HepG2 (cell line): ENCODE measurements at regions not wholly inside any gene's neighbourhood (a gene's known extent, or its start where the extent isn't known, plus 50 kb on each side); places are given as distances from the start of the nearest gene placed in this dataset.

Experiments used
- ATAC-seq: fragments of 200-7000 bp; cut with Tn5 transposase; 3 replicates; pipeline ENCODE4 v1.9.1; 2020; ENCODE audit warnings: mild to moderate bottlenecking, moderate library complexity
- BruUV-seq: library from RNA; stranded (reverse); fragments of 400-500 nt; replicated peaks from 2 replicates; lab custom pipeline; 2021; lab: Mats Ljungman, UMichigan
- CTCF ChIA-PET: fragments of 300-600 bp; formaldehyde crosslinking; extraction: SDS; loops from one replicate; lab custom pipeline; 2021; ENCODE audit warnings: low total read pairs, inconsistent platforms, low intra/inter-chr PET ratio; lab: Yijun Ruan, JAX
- POLR2A ChIA-PET: fragments of 350-600 bp; sonication (Branson Sonifier 250); formaldehyde crosslinking; loops from one replicate; lab custom pipeline; 2020; ENCODE audit warnings: antibody characterized with exemption, inconsistent platforms; lab: Yijun Ruan, JAX
- DNase-seq: peaks from one replicate; pipeline ENCODE4 v3.0.0-alpha.2; 2015; ENCODE audit warnings: low spot score
- FAIRE-seq: peaks from 3 replicates; lab custom pipeline; 2011; peaks lifted over from hg19 to GRCh38; lab: Jason Lieb, UNC
- H2AFZ ChIP-seq: one replicate; pipeline ENCODE4 v1.6.1; 2011; ENCODE audit warnings: low read length, inconsistent platforms
- H3K27ac ChIP-seq: fragments of 300-600 bp; 3 replicates; pipeline ENCODE4 v1.8.0; 2011; ENCODE audit warnings: mixed run types, mild to moderate bottlenecking, mixed read lengths, low read length, inconsistent platforms; ENCODE audit not compliant: insufficient read depth; ENCODE audit errors: extremely low read length
- H3K27me3 ChIP-seq, 2 experiments: fragments of 200-600 bp in 1 of 2; 2 replicates in 1 of 2; 3 replicates in 1 of 2; pipeline versions ENCODE4 v1.6.0 to v1.8.0; 2011; ENCODE audit warnings: low read length in 2 of 2, mild to moderate bottlenecking in 2 of 2, moderate library complexity in 2 of 2, inconsistent platforms in 1 of 2; ENCODE audit not compliant: insufficient read depth in 2 of 2, control insufficient read depth in 1 of 2
- H3K36me3 ChIP-seq, 2 experiments: fragments of 200-600 bp in 1 of 2; replicated peaks in 1 of 2; 2 replicates in 1 of 2; 3 replicates in 1 of 2; pipeline versions ENCODE4 v1.5.1 to v1.8.0; 2011; ENCODE audit warnings: low read length in 2 of 2, inconsistent platforms in 1 of 2; ENCODE audit not compliant: insufficient read depth in 2 of 2, control insufficient read depth in 1 of 2
- H3K4me1 ChIP-seq: 2 replicates; pipeline ENCODE4 v1.5.1; 2012; ENCODE audit warnings: low read length, inconsistent platforms; ENCODE audit not compliant: insufficient read depth
- H3K4me2 ChIP-seq: 2 replicates; pipeline ENCODE4 v1.6.0; 2011; ENCODE audit warnings: low read depth, low read length, inconsistent platforms
- H3K4me3 ChIP-seq, 3 experiments: fragments of 200-600 bp in 1 of 3; sonication (generic), shearing (Covaris generic) in 1 of 3; replicated peaks in 1 of 3; 2 replicates each; pipeline ENCODE4 v1.5.1; 2011 to 2016; ENCODE audit warnings: low read length in 3 of 3, inconsistent platforms in 2 of 3, low read depth in 2 of 3, mild to moderate bottlenecking in 2 of 3, control low read depth in 1 of 3, mixed read lengths in 1 of 3; ENCODE audit not compliant: insufficient read depth in 1 of 3
- H3K79me2 ChIP-seq: one replicate; pipeline ENCODE4 v1.6.1; 2011; ENCODE audit warnings: low read length, inconsistent platforms; ENCODE audit not compliant: insufficient read depth
- H3K9ac ChIP-seq: 2 replicates; pipeline ENCODE4 v1.6.0; 2011; ENCODE audit warnings: mild to moderate bottlenecking, low read depth, low read length, inconsistent platforms; ENCODE audit not compliant: insufficient read depth
- H3K9me3 ChIP-seq: 2 replicates; pipeline ENCODE4 v1.5.1; 2012; ENCODE audit warnings: mild to moderate bottlenecking, low read length
- H4K20me1 ChIP-seq: 2 replicates; pipeline ENCODE4 v1.6.0; 2011; ENCODE audit warnings: inconsistent platforms, mild to moderate bottlenecking, low read length, moderate library complexity; ENCODE audit not compliant: insufficient read depth
- RELA ChIP-seq: sonication (generic); formaldehyde crosslinking; IDR thresholded peaks from 2 replicates; pipeline ENCODE4 v1.4.0; 2020; ENCODE audit warnings: missing genetic modification reagents
- YEATS4 ChIP-seq: sonication (generic); formaldehyde crosslinking; IDR thresholded peaks from 2 replicates; pipeline ENCODE4 v1.4.0; 2020; ENCODE audit warnings: missing genetic modification reagents, borderline replicate concordance
- ZC3H13 ChIP-seq: sonication (generic); formaldehyde crosslinking; IDR thresholded peaks from 2 replicates; pipeline ENCODE4 v1.8.1; 2023; ENCODE audit warnings: mild to moderate bottlenecking, missing genetic modification reagents, moderate library complexity
- ZNF33A ChIP-seq: sonication (generic); formaldehyde crosslinking; IDR thresholded peaks from 2 replicates; pipeline ENCODE4 v1.5.1; 2020; ENCODE audit warnings: missing genetic modification reagents, mild to moderate bottlenecking, moderate library complexity, borderline replicate concordance
- ZNF382 ChIP-seq: sonication (generic); formaldehyde crosslinking; IDR thresholded peaks from 2 replicates; pipeline ENCODE4 v1.5.0; 2020; ENCODE audit warnings: missing genetic modification reagents, mild to moderate bottlenecking, borderline replicate concordance
- in situ Hi-C: cut with HindIII; loops from 2 replicates; pipeline ENCODE4 v1.10.0; 2017; ENCODE audit warnings: low pct_unique_long_range_greater_than_20kb; ENCODE audit not compliant: extremely low pct_ligation_motif_present
- intact Hi-C: fragments of 100-400 bp; cut with micrococcal nuclease; formaldehyde crosslinking; loops from one replicate; pipeline ENCODE4 v1.10.0; 2022; ENCODE audit not compliant: unreplicated experiment
- TF ChIP-seq, protein P1 (sequence below): sonication (generic); formaldehyde crosslinking; IDR thresholded peaks from 2 replicates; pipeline ENCODE4 v1.9.0; 2022; ENCODE audit warnings: missing genetic modification reagents, mild to moderate bottlenecking, borderline replicate concordance
- TF ChIP-seq, protein P2 (sequence below): sonication (generic); formaldehyde crosslinking; IDR thresholded peaks from 2 replicates; pipeline ENCODE4 v1.4.0; 2020; ENCODE audit warnings: missing genetic modification reagents
- TF ChIP-seq, protein P3 (sequence below): sonication (generic); formaldehyde crosslinking; IDR thresholded peaks from 2 replicates; pipeline ENCODE4 v1.4.0; 2020; ENCODE audit warnings: missing genetic modification reagents, borderline replicate concordance

DNA sequence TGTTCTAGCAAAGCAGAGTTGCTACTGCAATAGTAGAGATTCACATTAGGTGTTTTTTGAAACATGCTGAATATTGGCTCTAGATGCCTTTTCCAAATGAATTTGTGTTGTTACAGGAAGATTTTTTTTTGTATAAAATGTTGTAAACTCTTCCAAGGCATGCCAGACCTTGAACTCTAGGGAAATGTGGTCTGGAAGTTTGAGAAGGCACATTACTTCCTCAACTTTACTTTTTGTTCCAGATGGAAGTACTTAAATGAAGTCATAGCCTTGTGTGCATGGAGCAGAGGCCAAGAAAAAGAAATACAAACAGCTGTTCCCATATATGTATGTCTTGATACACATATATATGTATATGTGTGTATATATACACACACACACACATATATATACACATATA is 585.7 kb upstream of the MARCKS start:
- H3K36me3 ChIP-seq, result no peaks in the 10 kb centered on the region
- BruUV-seq, result no TSS peak
- FAIRE-seq, result no peak
- no peak overlapping the region for H3K27ac ChIP-seq
- no peak overlapping the region for H3K4me2 ChIP-seq
- TF ChIP-seq ZNF382 (CRISPR knock-in tag) (no peak), ZNF33A (CRISPR knock-in tag) (no peak), ZC3H13 (CRISPR knock-in tag) (no peak), RELA (no peak), YEATS4 (CRISPR knock-in tag) (no peak)
- TF ChIP-seq, protein P1, sequence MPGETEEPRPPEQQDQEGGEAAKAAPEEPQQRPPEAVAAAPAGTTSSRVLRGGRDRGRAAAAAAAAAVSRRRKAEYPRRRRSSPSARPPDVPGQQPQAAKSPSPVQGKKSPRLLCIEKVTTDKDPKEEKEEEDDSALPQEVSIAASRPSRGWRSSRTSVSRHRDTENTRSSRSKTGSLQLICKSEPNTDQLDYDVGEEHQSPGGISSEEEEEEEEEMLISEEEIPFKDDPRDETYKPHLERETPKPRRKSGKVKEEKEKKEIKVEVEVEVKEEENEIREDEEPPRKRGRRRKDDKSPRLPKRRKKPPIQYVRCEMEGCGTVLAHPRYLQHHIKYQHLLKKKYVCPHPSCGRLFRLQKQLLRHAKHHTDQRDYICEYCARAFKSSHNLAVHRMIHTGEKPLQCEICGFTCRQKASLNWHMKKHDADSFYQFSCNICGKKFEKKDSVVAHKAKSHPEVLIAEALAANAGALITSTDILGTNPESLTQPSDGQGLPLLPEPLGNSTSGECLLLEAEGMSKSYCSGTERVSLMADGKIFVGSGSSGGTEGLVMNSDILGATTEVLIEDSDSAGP (CRISPR knock-in tag), result no peak
- TF ChIP-seq, protein P2, sequence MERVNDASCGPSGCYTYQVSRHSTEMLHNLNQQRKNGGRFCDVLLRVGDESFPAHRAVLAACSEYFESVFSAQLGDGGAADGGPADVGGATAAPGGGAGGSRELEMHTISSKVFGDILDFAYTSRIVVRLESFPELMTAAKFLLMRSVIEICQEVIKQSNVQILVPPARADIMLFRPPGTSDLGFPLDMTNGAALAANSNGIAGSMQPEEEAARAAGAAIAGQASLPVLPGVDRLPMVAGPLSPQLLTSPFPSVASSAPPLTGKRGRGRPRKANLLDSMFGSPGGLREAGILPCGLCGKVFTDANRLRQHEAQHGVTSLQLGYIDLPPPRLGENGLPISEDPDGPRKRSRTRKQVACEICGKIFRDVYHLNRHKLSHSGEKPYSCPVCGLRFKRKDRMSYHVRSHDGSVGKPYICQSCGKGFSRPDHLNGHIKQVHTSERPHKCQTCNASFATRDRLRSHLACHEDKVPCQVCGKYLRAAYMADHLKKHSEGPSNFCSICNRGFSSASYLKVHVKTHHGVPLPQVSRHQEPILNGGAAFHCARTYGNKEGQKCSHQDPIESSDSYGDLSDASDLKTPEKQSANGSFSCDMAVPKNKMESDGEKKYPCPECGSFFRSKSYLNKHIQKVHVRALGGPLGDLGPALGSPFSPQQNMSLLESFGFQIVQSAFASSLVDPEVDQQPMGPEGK (CRISPR knock-in tag), result no peak
- TF ChIP-seq, protein P3, sequence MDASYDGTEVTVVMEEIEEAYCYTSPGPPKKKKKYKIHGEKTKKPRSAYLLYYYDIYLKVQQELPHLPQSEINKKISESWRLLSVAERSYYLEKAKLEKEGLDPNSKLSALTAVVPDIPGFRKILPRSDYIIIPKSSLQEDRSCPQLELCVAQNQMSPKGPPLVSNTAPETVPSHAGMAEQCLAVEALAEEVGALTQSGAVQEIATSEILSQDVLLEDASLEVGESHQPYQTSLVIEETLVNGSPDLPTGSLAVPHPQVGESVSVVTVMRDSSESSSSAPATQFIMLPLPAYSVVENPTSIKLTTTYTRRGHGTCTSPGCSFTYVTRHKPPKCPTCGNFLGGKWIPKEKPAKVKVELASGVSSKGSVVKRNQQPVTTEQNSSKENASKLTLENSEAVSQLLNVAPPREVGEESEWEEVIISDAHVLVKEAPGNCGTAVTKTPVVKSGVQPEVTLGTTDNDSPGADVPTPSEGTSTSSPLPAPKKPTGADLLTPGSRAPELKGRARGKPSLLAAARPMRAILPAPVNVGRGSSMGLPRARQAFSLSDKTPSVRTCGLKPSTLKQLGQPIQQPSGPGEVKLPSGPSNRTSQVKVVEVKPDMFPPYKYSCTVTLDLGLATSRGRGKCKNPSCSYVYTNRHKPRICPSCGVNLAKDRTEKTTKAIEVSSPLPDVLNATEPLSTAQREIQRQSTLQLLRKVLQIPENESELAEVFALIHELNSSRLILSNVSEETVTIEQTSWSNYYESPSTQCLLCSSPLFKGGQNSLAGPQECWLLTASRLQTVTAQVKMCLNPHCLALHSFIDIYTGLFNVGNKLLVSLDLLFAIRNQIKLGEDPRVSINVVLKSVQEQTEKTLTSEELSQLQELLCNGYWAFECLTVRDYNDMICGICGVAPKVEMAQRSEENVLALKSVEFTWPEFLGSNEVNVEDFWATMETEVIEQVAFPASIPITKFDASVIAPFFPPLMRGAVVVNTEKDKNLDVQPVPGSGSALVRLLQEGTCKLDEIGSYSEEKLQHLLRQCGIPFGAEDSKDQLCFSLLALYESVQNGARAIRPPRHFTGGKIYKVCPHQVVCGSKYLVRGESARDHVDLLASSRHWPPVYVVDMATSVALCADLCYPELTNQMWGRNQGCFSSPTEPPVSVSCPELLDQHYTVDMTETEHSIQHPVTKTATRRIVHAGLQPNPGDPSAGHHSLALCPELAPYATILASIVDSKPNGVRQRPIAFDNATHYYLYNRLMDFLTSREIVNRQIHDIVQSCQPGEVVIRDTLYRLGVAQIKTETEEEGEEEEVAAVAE (CRISPR knock-in tag), result no peak
- no peak for DNase-seq
- H3K4me3 ChIP-seq, result no peak overlapping the region
- H3K27me3 ChIP-seq, result no peaks in the 10 kb centered on the region
- ChIA-PET CTCF (no interaction called here), POLR2A (no interaction called here)
- H3K9ac ChIP-seq, result no peak overlapping the region
- in situ Hi-C loops, result no loop called here
- H4K20me1 ChIP-seq, result no peaks in the 10 kb centered on the region
- no peak for ATAC-seq
- no peaks in the 10 kb centered on the region for H3K79me2 ChIP-seq
- intact Hi-C loops, result no loop called here
- H3K4me1 ChIP-seq, result no peaks in the 10 kb centered on the region
- H3K9me3 ChIP-seq, result peaks cover 37% of the 10 kb centered on the region
- no peak overlapping the region for H2AFZ ChIP-seq
